A549 (cell line): ENCODE measurements at regions not wholly inside any gene's neighbourhood (a gene's known extent, or its start where the extent isn't known, plus 50 kb on each side); places are given as distances from the start of the nearest gene placed in this dataset.

Experiments
- CEBPB ChIP-seq, 2 experiments: fragments of >200 bp in 1 of 2; sonication (Bioruptor Twin) in 1 of 2; formaldehyde crosslinking in 1 of 2; IDR thresholded peaks; 2 replicates each; pipeline ENCODE4 v1.6.1; 2012 to 2016
- CHD4 ChIP-seq: fragments of 200-600 bp; sonication (generic); IDR thresholded peaks from 2 replicates; pipeline ENCODE4 v1.6.1; 2016; ENCODE audit warnings: antibody characterized with exemption, mild to moderate bottlenecking, borderline replicate concordance
- EHF ChIP-seq: fragments of 250-450 bp; sonication (Bioruptor Pico); IDR thresholded peaks from 2 replicates; pipeline ENCODE4 v1.5.0; 2020; ENCODE audit warnings: mild to moderate bottlenecking
- EHMT2 ChIP-seq: fragments of 200-600 bp; sonication (generic); IDR thresholded peaks from 2 replicates; pipeline ENCODE4 v1.6.1; 2016; ENCODE audit warnings: antibody characterized with exemption, low read depth, mild to moderate bottlenecking, moderate library complexity
- EP300 ChIP-seq, 2 experiments: fragments of >200 bp; sonication (Bioruptor Twin); formaldehyde crosslinking; IDR thresholded peaks; 2 replicates in 1 of 2; 3 replicates in 1 of 2; pipeline ENCODE4 v1.6.1; 2016 to 2017
- FOSB ChIP-seq: fragments of 250-450 bp; sonication (Bioruptor Pico); IDR thresholded peaks from 2 replicates; pipeline ENCODE4 v1.5.0; 2020; ENCODE audit warnings: mild to moderate bottlenecking, moderate library complexity
- FOSL2 ChIP-seq, 2 experiments: fragments of 450-650 bp in 1 of 2; fragments of >200 bp in 1 of 2; sonication (Bioruptor Twin) in 1 of 2; formaldehyde crosslinking; IDR thresholded peaks; 2 replicates each; pipeline versions ENCODE4 v1.5.0 to v1.6.1; 2016 to 2020; ENCODE audit warnings: mild to moderate bottlenecking in 1 of 2, moderate library complexity in 1 of 2
- FOXS1 ChIP-seq: fragments of 250-450 bp; sonication (Bioruptor Pico); IDR thresholded peaks from 2 replicates; pipeline ENCODE4 v1.5.0; 2020; ENCODE audit warnings: mild to moderate bottlenecking, moderate library complexity
- GATA3 ChIP-seq: IDR thresholded peaks from 2 replicates; pipeline ENCODE4 v1.6.1; 2012; ENCODE audit warnings: borderline replicate concordance
- HDAC2 ChIP-seq: fragments of 200-600 bp; sonication (generic); IDR thresholded peaks from 2 replicates; pipeline ENCODE4 v1.6.1; 2016
- HEYL ChIP-seq: fragments of 250-450 bp; sonication (Bioruptor Pico); IDR thresholded peaks from 2 replicates; pipeline ENCODE4 v1.8.0; 2021; ENCODE audit warnings: mild to moderate bottlenecking, moderate library complexity
- HOXA7 ChIP-seq: fragments of 250-450 bp; sonication (Bioruptor Pico); IDR thresholded peaks from 2 replicates; pipeline ENCODE4 v1.5.0; 2020; ENCODE audit warnings: mild to moderate bottlenecking, moderate library complexity
- HOXB13 ChIP-seq: fragments of 250-450 bp; sonication (Bioruptor Pico); IDR thresholded peaks from 2 replicates; pipeline ENCODE4 v1.5.0; 2020; ENCODE audit warnings: low read depth, mild to moderate bottlenecking, moderate library complexity
- HOXB5 ChIP-seq: fragments of 250-450 bp; sonication (Bioruptor Pico); IDR thresholded peaks from 2 replicates; pipeline ENCODE4 v1.5.0; 2020; ENCODE audit warnings: mild to moderate bottlenecking, moderate library complexity
- JUNB ChIP-seq: fragments of >200 bp; sonication (Bioruptor Twin); formaldehyde crosslinking; IDR thresholded peaks from 2 replicates; pipeline ENCODE4 v1.6.1; 2016
- KDM1A ChIP-seq: fragments of 200-600 bp; sonication (generic); IDR thresholded peaks from 2 replicates; pipeline ENCODE4 v1.6.1; 2016; ENCODE audit warnings: low read depth, mild to moderate bottlenecking
- KDM5A ChIP-seq: fragments of 200-600 bp; sonication (generic); IDR thresholded peaks from 2 replicates; pipeline ENCODE4 v1.6.1; 2016; ENCODE audit warnings: antibody characterized with exemption, mild to moderate bottlenecking
- MAFK ChIP-seq: fragments of 450-650 bp; IDR thresholded peaks from 2 replicates; pipeline ENCODE4 v1.6.1; 2014; ENCODE audit not compliant: partially characterized antibody
- MAZ ChIP-seq: fragments of 150-350 bp; IDR thresholded peaks from 2 replicates; pipeline ENCODE4 v1.6.1; 2014; ENCODE audit warnings: antibody characterized with exemption, low read depth, low read length, borderline replicate concordance
- MYC ChIP-seq: IDR thresholded peaks from 2 replicates; pipeline ENCODE4 v1.6.1; 2012; ENCODE audit warnings: mild to moderate bottlenecking, inconsistent platforms, low read length, improper control_type of control experiment, borderline replicate concordance
- NFE2L2 ChIP-seq: fragments of 150-350 bp; conservative IDR thresholded peaks from 2 replicates; pipeline ENCODE4 v1.6.1; 2014; ENCODE audit warnings: low read length
- PHF8 ChIP-seq: fragments of 200-600 bp; sonication (generic); IDR thresholded peaks from 2 replicates; pipeline ENCODE4 v1.6.1; 2016; ENCODE audit warnings: low read depth, mild to moderate bottlenecking, antibody characterized with exemption, moderate library complexity, borderline replicate concordance
- RAD21 ChIP-seq, 2 experiments: fragments of >200 bp in 1 of 2; sonication (Bioruptor Twin) in 1 of 2; formaldehyde crosslinking in 1 of 2; IDR thresholded peaks in 1 of 2; conservative IDR thresholded peaks in 1 of 2; 2 replicates in 1 of 2; 3 replicates in 1 of 2; pipeline ENCODE4 v1.6.1; 2012 to 2018; ENCODE audit warnings: inconsistent platforms in 1 of 2
- RFX5 ChIP-seq: fragments of 450-650 bp; IDR thresholded peaks from 2 replicates; pipeline ENCODE4 v1.7.1; 2014; ENCODE audit warnings: antibody characterized with exemption, mild to moderate bottlenecking, moderate library complexity
- RNF2 ChIP-seq: fragments of 200-600 bp; sonication (generic); IDR thresholded peaks from 2 replicates; pipeline ENCODE4 v1.6.1; 2016; ENCODE audit warnings: low read depth, mild to moderate bottlenecking, antibody characterized with exemption, moderate library complexity, borderline replicate concordance
- SREBF2 ChIP-seq: fragments of 450-650 bp; IDR thresholded peaks from 2 replicates; pipeline ENCODE4 v1.6.1; 2014; ENCODE audit warnings: mild to moderate bottlenecking, moderate library complexity
- TFCP2L1 ChIP-seq: fragments of 250-450 bp; sonication (Bioruptor Pico); IDR thresholded peaks from 2 replicates; pipeline ENCODE4 v1.5.0; 2021; ENCODE audit warnings: mild to moderate bottlenecking
- TP53 ChIP-seq: fragments of 250-450 bp; sonication (Bioruptor Pico); IDR thresholded peaks from 2 replicates; pipeline ENCODE4 v1.5.0; 2021; ENCODE audit warnings: mild to moderate bottlenecking, moderate library complexity
- ZC3H11A ChIP-seq: fragments of 450-650 bp; IDR thresholded peaks from 2 replicates; pipeline ENCODE4 v1.6.1; 2014; ENCODE audit warnings: antibody characterized with exemption, mild to moderate bottlenecking
- ZFP36 ChIP-seq: fragments of 450-650 bp; IDR thresholded peaks from 2 replicates; pipeline ENCODE4 v1.6.1; 2014; ENCODE audit warnings: borderline replicate concordance; ENCODE audit not compliant: partially characterized antibody
- ZNF302 ChIP-seq: fragments of 250-450 bp; sonication (Bioruptor Pico); IDR thresholded peaks from 2 replicates; pipeline ENCODE4 v1.9.0; 2021; ENCODE audit warnings: inconsistent platforms, mild to moderate bottlenecking, moderate library complexity
- TF ChIP-seq, protein P1 (sequence below): fragments of >200 bp; sonication (Bioruptor Twin); formaldehyde crosslinking; IDR thresholded peaks from 2 replicates; pipeline ENCODE4 v1.6.1; 2016
- TF ChIP-seq, protein P2 (sequence below): IDR thresholded peaks from 2 replicates; pipeline ENCODE4 v1.6.1; 2012
- TF ChIP-seq, protein P3 (sequence below): fragments of 250-450 bp; sonication (Bioruptor Pico); IDR thresholded peaks from 2 replicates; pipeline ENCODE4 v1.5.0; 2021; ENCODE audit warnings: mild to moderate bottlenecking, moderate library complexity, borderline replicate concordance
- TF ChIP-seq, protein P4 (sequence below): fragments of >200 bp; sonication (Bioruptor Twin); formaldehyde crosslinking; IDR thresholded peaks from 3 replicates; pipeline ENCODE4 v1.6.1; 2016

DNA sequence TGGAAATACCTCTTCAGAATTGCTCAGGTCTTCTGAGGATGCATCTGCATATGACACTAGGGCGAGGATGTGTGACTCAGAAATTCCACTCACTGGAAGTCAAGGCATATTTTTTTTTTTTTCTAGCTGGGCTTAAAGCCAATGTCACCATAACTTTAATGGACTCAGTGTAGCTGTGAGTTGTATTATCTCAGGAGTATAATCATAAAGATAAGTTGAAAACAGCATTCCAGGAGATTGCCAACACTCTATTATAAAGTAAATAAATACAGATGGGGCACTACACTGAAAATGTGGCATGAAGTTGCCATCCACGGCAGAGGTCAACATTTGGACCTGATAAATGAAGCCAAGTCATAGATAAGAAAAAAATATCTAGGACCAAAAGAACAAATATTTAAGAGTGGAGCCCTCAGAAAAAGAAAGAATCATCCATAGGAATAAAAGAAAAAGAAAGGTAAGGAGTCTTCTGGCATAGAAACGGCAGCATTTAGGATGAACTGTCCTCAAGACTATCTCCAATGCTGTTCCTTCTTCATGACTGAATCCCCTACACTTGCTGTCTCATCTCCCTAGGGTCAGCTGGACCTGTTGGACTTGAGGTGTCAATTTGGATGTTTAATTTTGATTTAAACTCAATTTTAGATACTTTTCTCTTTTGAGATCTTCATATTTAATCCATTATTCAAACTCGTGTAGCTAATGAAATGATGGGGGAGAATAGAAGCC lies 72.9 kb upstream of the CAV2 start (continued):
- TF ChIP-seq ZNF302 (CRISPR knock-in tag) (no peak), SREBF2 (no peak), RAD21 (conservative IDR thresholded peaks at IDR 0.05 in 1 of 2, IDR thresholded peaks at IDR 0.05 in 1 of 2) (peak; percentile 47 to 50; a peak in 4 of 5 replicates), ZC3H11A (no peak), MAFK (no peak), GATA3 (peak; percentile 97), CEBPB (IDR thresholded peaks at IDR 0.05) (peak in 1 of 2 experiments; percentile 75; a peak in 2 of 4 replicates), HOXB5 (no peak), HOXA7 (CRISPR knock-in tag) (no peak), RFX5 (no peak), ZFP36 (no peak), HEYL (no peak), FOSL2 (IDR thresholded peaks at IDR 0.05) (peak; percentile 55; the same call in 1 of the 2 replicates), FOSL2 (CRISPR knock-in tag; IDR thresholded peaks at IDR 0.05) (peak; percentile 95), EP300 (IDR thresholded peaks at IDR 0.05) (peak in 1 of 2 experiments; percentile 59; a peak in 1 of 5 replicates), EHMT2 (no peak), NFE2L2 (no peak), FOXS1 (no peak; the same call in 1 of the 2 replicates), JUNB (peak; percentile 79), TFCP2L1 (CRISPR knock-in tag) (no peak), EHF (CRISPR knock-in tag) (no peak), TP53 (CRISPR knock-in tag) (no peak), KDM1A (no peak), CHD4 (no peak), MAZ (no peak), PHF8 (no peak), KDM5A (no peak), HDAC2 (no peak), HOXB13 (CRISPR knock-in tag) (no peak), MYC (no peak), RNF2 (no peak), FOSB (CRISPR knock-in tag) (no peak)
- TF ChIP-seq, protein P1, sequence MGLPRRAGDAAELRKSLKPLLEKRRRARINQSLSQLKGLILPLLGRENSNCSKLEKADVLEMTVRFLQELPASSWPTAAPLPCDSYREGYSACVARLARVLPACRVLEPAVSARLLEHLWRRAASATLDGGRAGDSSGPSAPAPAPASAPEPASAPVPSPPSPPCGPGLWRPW = no peak
- TF ChIP-seq, protein P2, sequence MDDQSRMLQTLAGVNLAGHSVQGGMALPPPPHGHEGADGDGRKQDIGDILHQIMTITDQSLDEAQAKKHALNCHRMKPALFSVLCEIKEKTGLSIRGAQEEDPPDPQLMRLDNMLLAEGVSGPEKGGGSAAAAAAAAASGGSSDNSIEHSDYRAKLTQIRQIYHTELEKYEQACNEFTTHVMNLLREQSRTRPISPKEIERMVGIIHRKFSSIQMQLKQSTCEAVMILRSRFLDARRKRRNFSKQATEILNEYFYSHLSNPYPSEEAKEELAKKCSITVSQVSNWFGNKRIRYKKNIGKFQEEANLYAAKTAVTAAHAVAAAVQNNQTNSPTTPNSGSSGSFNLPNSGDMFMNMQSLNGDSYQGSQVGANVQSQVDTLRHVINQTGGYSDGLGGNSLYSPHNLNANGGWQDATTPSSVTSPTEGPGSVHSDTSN = no peak; the same call in 1 of the 2 replicates
- TF ChIP-seq, protein P3, sequence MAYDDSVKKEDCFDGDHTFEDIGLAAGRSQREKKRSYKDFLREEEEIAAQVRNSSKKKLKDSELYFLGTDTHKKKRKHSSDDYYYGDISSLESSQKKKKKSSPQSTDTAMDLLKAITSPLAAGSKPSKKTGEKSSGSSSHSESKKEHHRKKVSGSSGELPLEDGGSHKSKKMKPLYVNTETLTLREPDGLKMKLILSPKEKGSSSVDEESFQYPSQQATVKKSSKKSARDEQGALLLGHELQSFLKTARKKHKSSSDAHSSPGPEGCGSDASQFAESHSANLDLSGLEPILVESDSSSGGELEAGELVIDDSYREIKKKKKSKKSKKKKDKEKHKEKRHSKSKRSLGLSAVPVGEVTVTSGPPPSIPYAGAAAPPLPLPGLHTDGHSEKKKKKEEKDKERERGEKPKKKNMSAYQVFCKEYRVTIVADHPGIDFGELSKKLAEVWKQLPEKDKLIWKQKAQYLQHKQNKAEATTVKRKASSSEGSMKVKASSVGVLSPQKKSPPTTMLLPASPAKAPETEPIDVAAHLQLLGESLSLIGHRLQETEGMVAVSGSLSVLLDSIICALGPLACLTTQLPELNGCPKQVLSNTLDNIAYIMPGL (CRISPR knock-in tag) = no peak
- TF ChIP-seq, protein P4, sequence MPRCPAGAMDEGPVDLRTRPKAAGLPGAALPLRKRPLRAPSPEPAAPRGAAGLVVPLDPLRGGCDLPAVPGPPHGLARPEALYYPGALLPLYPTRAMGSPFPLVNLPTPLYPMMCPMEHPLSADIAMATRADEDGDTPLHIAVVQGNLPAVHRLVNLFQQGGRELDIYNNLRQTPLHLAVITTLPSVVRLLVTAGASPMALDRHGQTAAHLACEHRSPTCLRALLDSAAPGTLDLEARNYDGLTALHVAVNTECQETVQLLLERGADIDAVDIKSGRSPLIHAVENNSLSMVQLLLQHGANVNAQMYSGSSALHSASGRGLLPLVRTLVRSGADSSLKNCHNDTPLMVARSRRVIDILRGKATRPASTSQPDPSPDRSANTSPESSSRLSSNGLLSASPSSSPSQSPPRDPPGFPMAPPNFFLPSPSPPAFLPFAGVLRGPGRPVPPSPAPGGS = 0 out of 3 replicates have a peak, but pooled peaks have one; percentile 31
- TF ChIP-seq, all 56 proteins: peak for 9
